ENCODE measurements at regions not wholly inside any gene's neighbourhood (a gene's known extent, or its start where the extent isn't known, plus 50 kb on each side); places are given as distances from the start of the nearest gene placed in this dataset.

- no peak for DNase-seq (ENCODE audit: low spot score)
Measured at GRCh38 chr22:48594016-48594756, 1233.5 kb downstream of the BRD1 start.

GRCh38 chr22:48593551-48593950, 1234.1 kb downstream of the BRD1 start:
- DNase-seq (ENCODE audit: low spot score), result no peak

- DNase-seq (ENCODE audit: low spot score), result no peak
Measured at GRCh38 chr22:48592931-48593330, 1234.7 kb downstream of the BRD1 start.

- no peak for DNase-seq (ENCODE audit: low spot score)
Measured at GRCh38 chr22:48592488-48592887, 1235.2 kb downstream of the BRD1 start.

GRCh38 chr22:48592066-48592345, 1235.7 kb downstream of the BRD1 start:
- DNase-seq (ENCODE audit: low spot score), result no peak

GRCh38 chr22:48591286-48592065, 1236.2 kb downstream of the BRD1 start:
- no peak for DNase-seq (ENCODE audit: low spot score)

GRCh38 chr22:48589901-48590300, 1237.8 kb downstream of the BRD1 start:
- DNase-seq (ENCODE audit: low spot score), result no peak

GRCh38 chr22:48588878-48589450, 1238.7 kb downstream of the BRD1 start:
- no peak for DNase-seq (ENCODE audit: low spot score)

- DNase-seq (ENCODE audit: low spot score), result no peak
Measured at GRCh38 chr22:48588151-48588877, 1239.4 kb downstream of the BRD1 start.

GRCh38 chr22:48587236-48587865, 1240.3 kb downstream of the BRD1 start:
- DNase-seq (ENCODE audit: low spot score), result no peak

- DNase-seq (ENCODE audit: low spot score), result no peak
Measured at GRCh38 chr22:48586799-48587185, 1240.9 kb downstream of the BRD1 start.

GRCh38 chr22:48585916-48586798, 1241.5 kb downstream of the BRD1 start:
- DNase-seq (ENCODE audit: low spot score), result no peak

- no peak for DNase-seq (ENCODE audit: low spot score)
Measured at GRCh38 chr22:48584170-48584569, 1243.5 kb downstream of the BRD1 start.

- DNase-seq (ENCODE audit: low spot score), result no peak
Measured at GRCh38 chr22:48581796-48582469, 1245.7 kb downstream of the BRD1 start.

- DNase-seq (ENCODE audit: low spot score), result no peak
Measured at GRCh38 chr22:48581205-48581766, 1246.4 kb downstream of the BRD1 start.

GRCh38 chr22:48580481-48580970, 1247.1 kb downstream of the BRD1 start:
- DNase-seq (ENCODE audit: low spot score), result no peak

GRCh38 chr22:48579928-48580309, 1247.8 kb downstream of the BRD1 start:
- no peak for DNase-seq (ENCODE audit: low spot score)

- DNase-seq (ENCODE audit: low spot score), result no peak
Measured at GRCh38 chr22:48579043-48579927, 1248.4 kb downstream of the BRD1 start.

Measured in AG08395 (cell line).